GM21526 (cell line): ENCODE measurements at regions not wholly inside any gene's neighbourhood (a gene's known extent, or its start where the extent isn't known, plus 50 kb on each side); places are given as distances from the start of the nearest gene placed in this dataset.
"Not testable (repeated sequence)": the region's sequence is repeated elsewhere in the genome, so short reads cannot be mapped to it uniquely, and the experiment has no call there.

ENCODE experiments used
- ATAC-seq: cut with Tn5 transposase; IDR thresholded peaks from one replicate; pipeline ENCODE4 v1.9.1; 2021; ENCODE audit warnings: moderate library complexity; ENCODE audit not compliant: unreplicated experiment, low FRiP score

DNA sequence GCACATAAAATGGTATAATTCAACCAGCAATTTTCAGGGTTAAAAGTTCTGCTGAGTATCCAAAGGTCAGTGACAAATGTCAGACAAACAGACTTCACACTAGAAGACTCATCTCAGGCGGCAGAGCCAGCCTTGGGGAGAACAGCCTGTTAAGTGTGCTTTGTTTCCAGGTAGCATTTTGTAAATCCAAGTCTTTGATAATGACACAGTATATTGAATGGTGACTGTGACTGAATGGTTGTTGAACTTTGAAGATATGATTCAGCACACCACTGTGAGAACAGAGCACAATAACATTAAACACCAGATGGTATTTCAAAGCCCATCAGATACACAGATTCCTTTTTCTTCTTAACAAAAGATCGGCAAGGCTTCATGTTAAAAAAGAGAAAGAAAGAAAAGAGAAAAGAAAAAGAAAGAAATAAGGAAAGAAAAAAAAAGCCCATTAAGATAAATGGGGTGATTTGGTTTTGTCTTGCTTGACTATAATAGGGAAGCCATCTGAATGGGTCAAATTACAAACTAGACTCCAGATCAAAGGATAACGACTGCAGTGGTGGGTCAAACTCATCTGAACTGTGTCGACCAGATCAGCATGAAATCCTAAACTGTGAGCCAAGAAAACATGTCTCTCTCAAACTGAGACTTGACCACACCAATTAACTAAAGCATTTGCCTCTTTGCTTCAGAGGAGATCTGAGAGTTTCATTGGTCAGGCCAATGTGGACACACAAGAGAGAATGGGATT, 313.0 kb upstream of the ZNF608 start:
- no peak for ATAC-seq

GRCh38 chr5:125061726-125062125, 315.3 kb upstream of the ZNF608 start:
- ATAC-seq = no peak

GRCh38 chr5:125064621-125065438, 318.4 kb upstream of the ZNF608 start:
- no peak for ATAC-seq

DNA sequence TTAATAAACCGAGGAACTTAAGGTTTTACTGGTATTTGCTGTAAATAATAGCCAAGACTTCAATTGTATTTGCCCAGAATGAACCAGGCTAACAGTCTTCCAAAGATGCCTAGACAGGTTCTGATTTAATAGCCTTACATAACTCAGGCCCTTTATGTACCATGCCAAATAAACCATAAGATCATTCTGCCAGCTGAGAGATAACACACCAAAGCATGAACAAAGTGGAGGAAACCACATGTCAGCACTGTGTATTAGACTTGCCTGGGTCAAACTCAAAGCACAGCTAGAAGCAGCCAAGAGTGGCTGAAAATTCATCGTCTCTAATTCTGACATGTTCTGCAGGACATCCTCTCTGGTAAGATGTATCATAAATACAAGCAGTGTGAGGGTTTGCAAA, 319.3 kb upstream of the ZNF608 start:
- no peak for ATAC-seq

DNA sequence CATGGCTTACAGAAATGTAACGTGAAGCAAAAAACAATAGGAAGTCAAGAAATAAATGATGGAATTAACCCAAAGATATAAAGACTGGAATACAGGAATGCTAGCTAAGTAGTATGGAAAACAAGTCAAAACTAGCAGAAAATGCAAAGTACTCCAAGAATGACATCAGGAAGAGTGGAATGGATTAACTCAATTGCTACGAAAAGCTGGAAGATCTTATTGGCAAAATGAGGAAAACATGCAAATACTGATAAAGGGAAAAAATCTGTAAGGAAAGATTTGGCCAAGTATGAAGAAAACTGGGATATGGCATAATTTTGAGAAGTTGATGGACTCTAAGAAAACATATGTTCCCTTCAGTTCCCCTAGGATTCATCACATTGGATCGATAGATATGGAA, 324.5 kb upstream of the ZNF608 start:
- ATAC-seq = no peak

DNA sequence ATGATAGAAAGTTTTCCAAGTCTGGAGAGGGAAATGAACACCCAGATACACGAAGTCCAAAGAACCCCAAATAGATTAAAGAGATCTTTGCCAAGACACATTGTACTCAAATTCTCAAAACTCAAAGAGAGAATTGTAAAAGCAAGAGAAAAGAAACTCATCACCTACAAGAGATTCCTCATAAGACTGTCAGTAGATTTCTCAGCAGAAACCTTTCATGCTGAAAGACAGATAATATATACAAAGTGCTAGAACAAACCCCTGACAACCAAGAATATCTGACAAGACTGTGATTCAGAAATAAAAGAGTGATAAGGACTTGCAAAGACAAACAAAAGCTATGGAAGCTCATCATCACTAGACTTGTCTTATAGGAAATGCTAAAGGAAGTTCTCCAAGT, 326.7 kb upstream of the ZNF608 start:
- ATAC-seq = no peak

DNA sequence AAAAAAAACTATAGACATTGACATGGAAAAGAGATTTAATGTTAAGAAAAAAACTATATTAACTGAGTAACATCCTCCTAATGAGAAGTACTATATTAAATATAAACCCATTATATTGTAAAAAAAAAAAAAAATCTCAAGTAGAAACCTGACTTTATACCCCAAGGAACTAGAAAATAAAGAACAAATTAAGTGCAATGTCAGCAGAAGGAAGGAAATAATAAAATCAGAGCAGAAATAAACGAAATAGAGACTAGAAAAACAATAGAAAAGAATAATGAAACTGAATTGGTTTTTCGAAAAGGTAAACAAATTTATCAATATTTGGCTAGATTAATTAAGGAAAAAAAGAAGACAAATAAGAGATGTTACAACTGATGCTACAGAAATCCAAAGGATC, 329.1 kb upstream of the ZNF608 start:
- no peak for ATAC-seq

GRCh38 chr5:125079028-125079427, 332.6 kb upstream of the ZNF608 start:
- ATAC-seq = not testable (repeated sequence)

DNA sequence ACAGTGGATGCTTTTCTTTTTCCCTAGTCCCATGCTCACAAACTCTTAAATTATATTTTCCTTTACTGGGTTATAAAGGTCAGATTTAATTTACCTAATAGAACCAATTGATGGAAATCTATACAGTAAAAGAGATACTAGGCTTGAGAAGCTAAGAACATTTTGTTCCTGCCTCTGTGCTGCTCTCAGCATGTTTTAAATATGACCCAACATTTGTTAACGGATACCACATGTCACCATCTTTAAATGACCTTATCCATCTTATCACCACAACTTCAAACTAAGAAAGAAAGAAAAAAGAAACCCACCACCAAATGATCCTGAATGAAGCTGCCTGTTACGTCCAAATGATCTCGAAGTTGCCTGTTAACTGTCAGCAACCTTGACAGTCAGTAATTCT, 334.7 kb upstream of the ZNF608 start:
- ATAC-seq = no peak

DNA sequence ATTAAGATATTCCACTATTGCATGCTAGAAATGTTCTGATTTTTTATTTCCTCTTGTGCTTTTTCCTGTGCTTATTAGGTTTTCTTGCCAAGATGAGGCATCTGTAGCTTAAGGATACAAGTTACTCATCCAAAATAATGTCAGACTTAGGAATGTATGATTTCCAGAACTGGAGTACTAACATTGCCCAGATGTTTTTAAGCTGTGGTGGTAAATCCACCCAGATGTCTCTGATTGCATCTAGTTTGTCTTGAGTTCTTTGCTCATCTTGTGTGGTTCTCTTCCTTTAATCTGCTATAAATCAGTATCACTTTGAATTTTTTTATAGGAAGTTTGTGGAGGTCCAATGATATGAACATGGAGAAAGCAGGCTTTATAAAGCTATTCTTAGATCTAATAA, 337.5 kb upstream of the ZNF608 start:
- ATAC-seq = no peak

- no peak for ATAC-seq
These were observed 339.5 kb upstream of the ZNF608 start for GRCh38 chr5:125085797-125086505.

DNA sequence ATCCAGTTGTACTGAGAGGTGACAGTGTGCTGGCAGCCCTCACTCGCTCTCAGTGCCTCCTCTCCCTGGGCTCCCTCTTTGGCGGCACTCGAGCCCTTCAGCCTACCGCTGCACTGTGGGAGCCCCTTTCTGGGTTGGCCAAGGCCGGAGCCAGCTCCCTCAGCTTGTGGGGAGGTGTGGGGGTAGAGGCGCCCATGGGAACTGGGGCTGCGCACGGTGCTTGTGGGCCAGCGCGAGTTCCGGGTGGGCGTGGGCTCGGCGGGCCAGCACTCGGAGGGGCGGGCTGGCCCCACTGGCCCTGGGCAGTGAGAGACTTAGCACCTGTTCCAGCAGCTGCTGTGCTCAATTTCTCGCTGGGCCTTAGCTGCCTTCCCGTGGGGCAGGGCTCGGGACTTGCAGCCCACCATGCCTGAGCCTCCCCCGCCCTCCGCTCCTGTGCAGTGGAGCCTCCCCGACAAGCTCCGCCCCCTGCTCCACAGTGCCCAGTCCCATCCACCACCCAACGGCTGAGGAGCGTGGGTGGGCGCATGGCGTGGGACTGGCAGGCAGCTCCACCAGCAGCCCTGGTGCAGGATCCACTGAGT, 342.2 kb upstream of the ZNF608 start:
- no peak for ATAC-seq

DNA sequence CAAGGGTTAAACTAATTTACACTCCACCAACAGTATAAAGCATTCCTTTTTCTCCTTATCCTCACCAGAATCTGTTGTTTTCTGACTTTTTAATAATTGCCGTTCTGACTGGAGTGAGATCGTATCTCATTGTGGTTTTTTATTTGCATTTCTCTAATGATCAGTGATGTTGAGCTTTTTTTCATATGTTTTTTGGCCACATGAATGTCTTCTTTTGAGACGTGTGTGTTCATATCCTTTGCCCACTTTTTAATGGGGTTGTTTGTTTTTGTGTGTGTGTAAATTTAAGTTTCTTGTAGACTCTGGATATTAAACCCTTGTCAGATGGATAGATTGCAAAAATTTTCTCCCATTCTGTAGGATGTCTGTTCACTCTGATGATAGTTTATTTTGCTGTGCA, 345.7 kb upstream of the ZNF608 start:
- ATAC-seq = not testable (repeated sequence)

GRCh38 chr5:125093776-125094175, 347.3 kb upstream of the ZNF608 start:
- ATAC-seq = no peak

GRCh38 chr5:125100342-125100741, 353.9 kb upstream of the ZNF608 start:
- ATAC-seq = no peak

DNA sequence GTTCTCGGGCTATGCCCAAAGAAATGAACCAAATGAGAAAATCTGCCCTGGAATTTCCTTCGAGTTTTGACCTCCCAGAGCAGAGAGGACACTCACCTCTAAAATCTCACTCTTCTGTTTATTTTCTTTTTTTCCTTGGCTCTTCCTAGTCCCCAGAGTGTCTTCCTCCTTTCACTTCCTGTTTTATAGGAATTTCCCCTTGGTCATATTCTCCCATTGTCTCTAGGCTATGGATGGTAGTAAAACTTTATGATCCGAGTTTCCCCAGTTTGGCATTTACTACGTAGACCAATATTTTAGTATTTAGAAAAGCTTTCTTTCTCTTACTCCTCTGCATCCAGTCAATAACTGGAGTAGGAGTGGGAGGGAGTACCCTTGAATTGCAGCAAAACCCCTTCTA, 354.5 kb upstream of the ZNF608 start:
- no peak for ATAC-seq

DNA sequence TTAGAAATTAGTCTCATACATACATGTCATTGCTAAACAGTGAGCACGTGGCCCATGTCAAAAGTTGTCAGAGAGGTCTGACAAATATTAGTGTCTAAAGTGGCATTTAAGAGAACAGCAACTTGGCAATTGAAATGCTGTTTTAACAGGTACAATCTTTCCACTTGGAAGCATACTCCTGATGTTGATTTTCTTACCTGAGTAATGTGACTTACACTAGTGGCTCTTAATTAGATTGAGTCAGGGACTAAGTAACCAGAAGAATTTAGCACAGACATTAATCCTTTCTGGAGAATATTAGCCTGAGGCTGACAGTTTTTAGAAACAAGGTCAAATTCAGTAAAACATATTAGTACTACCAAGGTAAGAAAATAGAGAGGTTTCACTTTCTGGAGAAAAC, 357.0 kb upstream of the ZNF608 start:
- no peak for ATAC-seq

DNA sequence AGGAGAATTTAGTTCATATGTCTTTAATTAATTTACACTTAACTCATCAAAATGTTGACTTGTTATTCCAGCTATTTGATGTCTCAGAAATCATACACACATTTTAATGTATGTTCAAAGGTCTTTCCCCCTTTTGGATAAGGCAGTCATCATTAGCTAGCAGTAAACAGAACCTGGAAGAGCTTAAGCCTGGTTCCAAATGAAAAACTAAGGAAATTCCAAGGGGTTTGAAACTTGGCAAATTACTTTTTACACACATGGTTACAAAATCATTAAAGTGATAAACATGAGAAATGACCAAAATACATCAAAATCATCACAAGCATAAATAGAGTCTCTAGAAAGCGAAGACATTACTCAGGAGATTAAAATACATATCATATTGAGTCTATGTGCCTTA, 359.8 kb upstream of the ZNF608 start:
- no peak for ATAC-seq

GRCh38 chr5:125106881-125107280, 360.4 kb upstream of the ZNF608 start:
- ATAC-seq = no peak

GRCh38 chr5:125109293-125109692, 362.9 kb upstream of the ZNF608 start:
- no peak for ATAC-seq

GRCh38 chr5:125109816-125110215, 363.4 kb upstream of the ZNF608 start:
- no peak for ATAC-seq
